NCI-H748 (cell line): ENCODE measurements at regions not wholly inside any gene's neighbourhood (a gene's known extent, or its start where the extent isn't known, plus 50 kb on each side); places are given as distances from the start of the nearest gene placed in this dataset.
"Not testable (repeated sequence)": the region's sequence is repeated elsewhere in the genome, so short reads cannot be mapped to it uniquely, and the experiment has no call there.

Source experiments
- DNase-seq: peaks from one replicate; lab custom pipeline; 2025; ENCODE audit not compliant: unreplicated experiment; lab: John Stamatoyannopoulos, UW

DNA sequence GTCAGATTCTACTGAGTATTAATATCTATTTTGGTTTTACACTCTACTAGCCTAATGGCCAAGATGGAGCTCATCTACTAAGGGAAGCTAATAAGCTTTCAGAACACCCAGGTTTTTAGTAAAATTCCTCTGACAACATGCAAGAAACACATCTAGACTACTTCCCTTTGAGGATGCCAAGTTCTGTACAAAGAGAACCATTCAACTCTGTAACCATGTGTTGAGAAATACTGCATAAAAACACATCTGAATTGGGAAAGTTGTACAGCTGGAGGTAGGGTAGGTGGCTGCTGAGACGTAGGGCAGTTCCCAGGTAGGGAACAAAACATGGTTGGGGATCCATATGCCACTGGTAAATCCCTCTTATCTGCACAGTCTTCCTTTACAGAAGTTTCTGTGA lies 66.2 kb downstream of the SC5D start:
- DNase-seq: no peak

- DNase-seq: no peak
These were observed 67.0 kb downstream of the SC5D start for GRCh38 chr11:121359591-121359990.

GRCh38 chr11:121362955-121363354 lies 70.4 kb downstream of the SC5D start:
- DNase-seq: not testable (repeated sequence)

DNA sequence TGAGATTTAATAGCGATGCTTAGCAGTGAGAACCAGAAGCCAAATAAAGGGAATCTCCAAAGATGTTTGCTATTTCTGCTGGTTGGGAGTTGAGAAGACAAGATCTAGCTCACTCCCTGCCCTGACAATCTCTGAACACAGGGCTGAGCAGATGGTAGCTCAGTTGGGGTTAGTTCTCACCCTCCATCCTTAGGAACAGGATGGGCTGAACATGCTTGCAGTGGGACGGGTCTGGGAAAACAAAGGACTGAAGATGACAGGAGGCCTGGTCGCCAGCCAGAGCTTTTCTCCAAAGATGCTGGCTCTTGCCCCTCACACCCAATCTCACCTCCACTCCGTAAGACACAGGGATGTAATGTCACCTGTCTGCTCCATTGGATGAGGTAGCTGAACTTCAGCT lies 72.7 kb downstream of the SC5D start:
- no peak for DNase-seq

- no peak for DNase-seq
These were observed 73.5 kb downstream of the SC5D start for GRCh38 chr11:121366038-121366437.

- DNase-seq: no peak
These were observed 74.7 kb downstream of the SC5D start for GRCh38 chr11:121367001-121367843.

DNA sequence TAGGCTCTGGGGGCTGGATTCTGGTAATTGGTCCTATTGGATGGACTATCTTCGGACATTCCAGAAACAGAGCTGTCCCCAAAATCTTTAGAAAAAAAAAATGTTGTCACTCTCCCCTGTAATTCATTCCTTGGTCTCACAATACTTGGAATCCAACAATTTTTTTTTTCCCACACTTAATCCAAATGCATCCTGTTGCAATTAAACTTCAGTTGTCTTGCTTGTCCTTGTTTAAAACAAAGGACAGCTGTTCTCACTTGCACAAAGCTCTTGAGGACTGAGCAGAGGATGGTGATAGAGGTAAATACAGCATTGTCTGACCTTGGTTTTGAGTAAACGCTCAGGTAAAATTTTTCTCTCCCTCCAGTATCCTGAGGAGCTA lies 75.3 kb downstream of the SC5D start:
- DNase-seq: no peak

GRCh38 chr11:121368364-121369240 lies 76.0 kb downstream of the SC5D start:
- no peak for DNase-seq

- no peak for DNase-seq
These were observed 76.8 kb downstream of the SC5D start for GRCh38 chr11:121369366-121369765.

- DNase-seq: peak; percentile 62
These were observed 79.5 kb downstream of the SC5D start for GRCh38 chr11:121372028-121372427.

- no peak for DNase-seq
These were observed 79.3 kb upstream of the SORL1 start for GRCh38 chr11:121372671-121373429.

- no peak for DNase-seq
These were observed 77.7 kb upstream of the SORL1 start for GRCh38 chr11:121374286-121374985.

- no peak for DNase-seq
These were observed 76.0 kb upstream of the SORL1 start for GRCh38 chr11:121376130-121376529.

DNA sequence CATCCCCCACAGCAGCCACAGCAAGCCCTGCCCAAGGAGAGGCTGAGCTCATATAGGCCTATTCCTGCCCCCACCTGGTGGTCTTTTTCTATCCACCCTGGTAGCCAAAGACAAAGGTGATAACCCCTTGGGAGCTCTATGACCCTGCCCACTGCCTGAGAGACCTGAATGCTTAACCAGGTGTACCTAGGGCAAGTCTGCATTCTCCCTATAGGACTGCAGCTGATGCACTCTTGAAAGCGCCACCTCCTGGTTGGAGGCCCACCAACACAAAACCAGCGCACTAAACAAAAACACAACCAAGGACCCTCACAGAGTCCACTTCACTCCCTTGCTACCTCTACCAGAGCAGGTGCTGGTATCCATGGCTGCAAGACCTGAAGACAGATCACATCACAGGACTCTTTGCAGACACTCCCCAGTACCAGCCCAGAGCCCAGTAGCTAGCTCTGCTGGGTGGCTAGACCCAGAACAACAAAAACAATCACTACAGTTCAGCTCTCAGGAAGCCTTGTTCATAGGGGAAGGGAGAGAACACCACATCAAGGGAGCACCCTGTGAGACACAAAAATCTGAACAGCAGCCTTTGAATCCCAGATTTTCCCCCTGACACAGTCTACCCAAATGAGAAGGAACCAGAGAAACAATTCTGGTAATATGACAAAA lies 72.8 kb upstream of the SORL1 start:
- DNase-seq: peak; percentile 7

GRCh38 chr11:121383716-121384115 lies 68.4 kb upstream of the SORL1 start:
- DNase-seq: no peak

DNA sequence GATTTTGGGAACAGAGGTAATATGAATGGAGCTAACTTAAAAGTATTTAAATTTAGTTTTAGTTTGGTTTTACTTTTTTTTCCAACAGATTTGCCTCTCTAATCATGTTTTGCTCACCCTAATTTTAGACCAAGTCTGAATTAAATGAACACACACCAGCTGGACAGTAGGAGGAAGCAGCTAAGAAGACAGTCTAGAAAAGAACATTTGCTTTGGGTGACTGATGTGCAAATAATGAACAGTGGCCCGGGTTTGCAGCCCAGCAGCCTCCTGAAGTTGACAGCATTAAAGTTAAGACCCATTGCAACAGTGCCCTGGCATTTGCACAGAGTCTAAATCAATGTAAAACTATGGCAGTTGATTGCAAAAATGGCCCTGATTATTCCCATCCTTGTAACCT lies 66.4 kb upstream of the SORL1 start:
- no peak for DNase-seq
